CD4-positive, alpha-beta T cell (primary cell): ENCODE measurements at regions not wholly inside any gene's neighbourhood (a gene's known extent, or its start where the extent isn't known, plus 50 kb on each side); places are given as distances from the start of the nearest gene placed in this dataset.

Experiments used
- ATAC-seq: fragments of 200-7000 bp; cut with Tn5 transposase; one replicate; pipeline ENCODE4 v1.10.0; 2022; ENCODE audit warnings: mild to moderate bottlenecking; ENCODE audit not compliant: poor library complexity
- CTCF ChIA-PET: fragments of 350-600 bp; sonication (Branson Sonifier 250); formaldehyde crosslinking; loops from one replicate; lab custom pipeline; 2021; ENCODE audit warnings: antibody characterized with exemption, inconsistent platforms; lab: Charles Lee
- POLR2A ChIA-PET: fragments of 350-600 bp; sonication (Branson Sonifier 250); formaldehyde crosslinking; loops from one replicate; lab custom pipeline; 2021; ENCODE audit warnings: antibody characterized with exemption, inconsistent platforms; lab: Charles Lee
- DNase-seq, 14 experiments: peaks; one replicate each; pipeline ENCODE4 v3.0.0-alpha.2; 2013 to 2020; ENCODE audit warnings: mixed read lengths in 2 of 14
- H3K27ac ChIP-seq, 2 donors: one replicate each; pipeline versions ENCODE4 v1.5.1 to v1.7.0; 2013; ENCODE audit warnings: low read length in 2 of 2, low read depth in 1 of 2, mild to moderate bottlenecking in 1 of 2
- H3K27me3 ChIP-seq, 2 experiments: 1 replicate in 1 of 2; 2 replicates in 1 of 2; pipeline versions ENCODE4 v1.6.1 to v1.7.0; 2013; ENCODE audit warnings: low read length in 2 of 2, control low read depth in 1 of 2, mild to moderate bottlenecking in 1 of 2, moderate library complexity in 1 of 2; ENCODE audit not compliant: insufficient read depth in 2 of 2, control insufficient read depth in 1 of 2
- H3K36me3 ChIP-seq: one replicate; pipeline ENCODE4 v1.6.1; 2013; ENCODE audit warnings: low read length, control low read depth; ENCODE audit not compliant: insufficient read depth
- H3K4me1 ChIP-seq: one replicate; pipeline ENCODE4 v1.6.1; 2013; ENCODE audit warnings: low read length, control low read depth; ENCODE audit not compliant: insufficient read depth
- H3K4me3 ChIP-seq: one replicate; pipeline ENCODE4 v1.5.1; 2013; ENCODE audit warnings: mild to moderate bottlenecking, low read length, moderate library complexity
- H3K9me3 ChIP-seq, 2 experiments: 1 replicate in 1 of 2; 2 replicates in 1 of 2; pipeline versions ENCODE4 v1.6.1 to v1.7.0; 2013; ENCODE audit warnings: low read length in 2 of 2, mild to moderate bottlenecking in 2 of 2, control low read depth in 1 of 2, moderate library complexity in 1 of 2; ENCODE audit not compliant: control insufficient read depth in 1 of 2, insufficient read depth in 1 of 2
- H3K27ac Mint-ChIP-seq: one replicate; pipeline ENCODE4 v1.8.0; 2020; ENCODE audit warnings: mixed read lengths
- H3K27me3 Mint-ChIP-seq: one replicate; pipeline ENCODE4 v1.8.0; 2021; ENCODE audit warnings: mixed read lengths
- H3K36me3 Mint-ChIP-seq: one replicate; pipeline ENCODE4 v1.8.0; 2021; ENCODE audit warnings: low read depth, mixed read lengths
- H3K4me1 Mint-ChIP-seq: one replicate; pipeline ENCODE4 v1.8.0; 2021; ENCODE audit warnings: low read depth, mixed read lengths
- H3K4me3 Mint-ChIP-seq: one replicate; pipeline ENCODE4 v1.8.0; 2020; ENCODE audit warnings: mild to moderate bottlenecking, mixed read lengths
- H3K9me3 Mint-ChIP-seq: one replicate; pipeline ENCODE4 v1.8.0; 2020; ENCODE audit warnings: mixed read lengths
- intact Hi-C, 2 experiments: fragments of 100-400 bp; cut with DNase I in 1 of 2; cut with micrococcal nuclease in 1 of 2; formaldehyde crosslinking; loops; one replicate each; pipeline versions ENCODE4 v1.15.1 to v1.9.0; 2023 to 2025; cut with DNase I, micrococcal nuclease
- TF ChIP-seq, protein P1 (sequence below): fragments of 200-600 bp; IDR thresholded peaks from one replicate; pipeline ENCODE4 v1.8.0; 2022; ENCODE audit warnings: antibody characterized with exemption, mild to moderate bottlenecking

GRCh38 chr4:117375101-117375500, 289.7 kb upstream of the TRAM1L1 start:
- POLR2A ChIA-PET, result no interaction called here
- no peaks in the 10 kb centered on the region for H3K4me1 Mint-ChIP-seq
- DNase-seq (no peak), ATAC-seq (no peak)
- H3K9me3 Mint-ChIP-seq, result no peaks in the 10 kb centered on the region
- Histone ChIP-seq H3K9me3 (no peaks in the 10 kb centered on the region), H3K27me3 (no peaks in the 10 kb centered on the region), H3K4me1 (no peaks in the 10 kb centered on the region), H3K27ac (no peak overlapping the region), H3K36me3 (no peaks in the 10 kb centered on the region), H3K4me3 (no peak overlapping the region)
- intact Hi-C loops, result no loop called here
- H3K27me3 Mint-ChIP-seq, result no peaks in the 10 kb centered on the region
- CTCF ChIA-PET, result no interaction called here
- no peaks in the 10 kb centered on the region for H3K36me3 Mint-ChIP-seq
- TF ChIP-seq, protein P1, sequence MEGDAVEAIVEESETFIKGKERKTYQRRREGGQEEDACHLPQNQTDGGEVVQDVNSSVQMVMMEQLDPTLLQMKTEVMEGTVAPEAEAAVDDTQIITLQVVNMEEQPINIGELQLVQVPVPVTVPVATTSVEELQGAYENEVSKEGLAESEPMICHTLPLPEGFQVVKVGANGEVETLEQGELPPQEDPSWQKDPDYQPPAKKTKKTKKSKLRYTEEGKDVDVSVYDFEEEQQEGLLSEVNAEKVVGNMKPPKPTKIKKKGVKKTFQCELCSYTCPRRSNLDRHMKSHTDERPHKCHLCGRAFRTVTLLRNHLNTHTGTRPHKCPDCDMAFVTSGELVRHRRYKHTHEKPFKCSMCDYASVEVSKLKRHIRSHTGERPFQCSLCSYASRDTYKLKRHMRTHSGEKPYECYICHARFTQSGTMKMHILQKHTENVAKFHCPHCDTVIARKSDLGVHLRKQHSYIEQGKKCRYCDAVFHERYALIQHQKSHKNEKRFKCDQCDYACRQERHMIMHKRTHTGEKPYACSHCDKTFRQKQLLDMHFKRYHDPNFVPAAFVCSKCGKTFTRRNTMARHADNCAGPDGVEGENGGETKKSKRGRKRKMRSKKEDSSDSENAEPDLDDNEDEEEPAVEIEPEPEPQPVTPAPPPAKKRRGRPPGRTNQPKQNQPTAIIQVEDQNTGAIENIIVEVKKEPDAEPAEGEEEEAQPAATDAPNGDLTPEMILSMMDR, result no peak
- no peak overlapping the region for H3K4me3 Mint-ChIP-seq
- H3K27ac Mint-ChIP-seq, result no peak overlapping the region

- DNase-seq (no peak), ATAC-seq (no peak)
- H3K27me3 ChIP-seq, result no peaks in the 10 kb centered on the region
- TF ChIP-seq, protein P1, result no peak
- no peaks in the 10 kb centered on the region for H3K9me3 ChIP-seq
- no peaks in the 10 kb centered on the region for H3K36me3 Mint-ChIP-seq
- no peaks in the 10 kb centered on the region for H3K9me3 Mint-ChIP-seq
- H3K27ac ChIP-seq, result no peak overlapping the region
- no peaks in the 10 kb centered on the region for H3K4me1 ChIP-seq
- no peak overlapping the region for H3K4me3 ChIP-seq
- no peaks in the 10 kb centered on the region for H3K27me3 Mint-ChIP-seq
- ChIA-PET POLR2A (no interaction called here), CTCF (no interaction called here)
- no peak overlapping the region for H3K4me3 Mint-ChIP-seq
- no peaks in the 10 kb centered on the region for H3K36me3 ChIP-seq
- no peak overlapping the region for H3K27ac Mint-ChIP-seq
- no peaks in the 10 kb centered on the region for H3K4me1 Mint-ChIP-seq
- intact Hi-C loops, result no loop called here
Measured at GRCh38 chr4:117376692-117377091, 291.3 kb upstream of the TRAM1L1 start.

GRCh38 chr4:117378942-117379341, 293.6 kb upstream of the TRAM1L1 start:
- TF ChIP-seq, protein P1, result no peak
- Histone ChIP-seq H3K27ac (no peak overlapping the region), H3K27me3 (no peaks in the 10 kb centered on the region), H3K4me3 (no peak overlapping the region), H3K36me3 (no peaks in the 10 kb centered on the region), H3K4me1 (no peaks in the 10 kb centered on the region), H3K9me3 (no peaks in the 10 kb centered on the region)
- ATAC-seq, result no peak
- intact Hi-C loops, result no loop called here
- Mint-ChIP-seq H3K4me3 (no peak overlapping the region), H3K36me3 (no peaks in the 10 kb centered on the region), H3K27ac (no peak overlapping the region), H3K4me1 (no peaks in the 10 kb centered on the region), H3K9me3 (no peaks in the 10 kb centered on the region), H3K27me3 (no peaks in the 10 kb centered on the region)
- ChIA-PET POLR2A (no interaction called here), CTCF (no interaction called here)
- DNase-seq, result no peak
